ENCODE measurements at regions not wholly inside any gene's neighbourhood (a gene's known extent, or its start where the extent isn't known, plus 50 kb on each side); places are given as distances from the start of the nearest gene placed in this dataset.

GRCh38 chr9:118515947-118516346 lies 811.7 kb downstream of the TLR4 start:
- TF ChIP-seq CREB5 (CRISPR knock-in tag; IDR thresholded peaks at IDR 0.05; ENCODE audit: low read depth) (no peak), TSHZ2 (CRISPR knock-in tag; IDR thresholded peaks at IDR 0.05) (peak; percentile 67; the same call in 1 of the 2 replicates), CSRNP3 (CRISPR knock-in tag; IDR thresholded peaks at IDR 0.05) (no peak), TCF4 (CRISPR knock-in tag; IDR thresholded peaks at IDR 0.05; ENCODE audit: borderline replicate concordance) (peak; percentile 44; the same call in 1 of the 2 replicates)
- ATAC-seq: no peak

- TF ChIP-seq BACH2 (CRISPR knock-in tag; IDR thresholded peaks at IDR 0.05; ENCODE audit: borderline replicate concordance) (no peak), ZC3H10 (CRISPR knock-in tag; IDR thresholded peaks at IDR 0.05) (no peak), SNAI2 (CRISPR knock-in tag; IDR thresholded peaks at IDR 0.05) (no peak), ISL1 (CRISPR knock-in tag; IDR thresholded peaks at IDR 0.05) (no peak), ZNF8 (CRISPR knock-in tag; IDR thresholded peaks at IDR 0.05) (no peak), ZFP3 (CRISPR knock-in tag; IDR thresholded peaks at IDR 0.05) (no peak), CSDC2 (CRISPR knock-in tag; IDR thresholded peaks at IDR 0.05) (no peak), TSHZ2 (CRISPR knock-in tag; IDR thresholded peaks at IDR 0.05) (no peak), POU6F1 (CRISPR knock-in tag; IDR thresholded peaks at IDR 0.05; ENCODE audit: borderline replicate concordance, low read depth) (no peak), ZNF70 (CRISPR knock-in tag; IDR thresholded peaks at IDR 0.05) (no peak), CREB5 (CRISPR knock-in tag; IDR thresholded peaks at IDR 0.05; ENCODE audit: low read depth) (no peak), OSR1 (CRISPR knock-in tag; IDR thresholded peaks at IDR 0.05) (no peak), PATZ1 (CRISPR knock-in tag; IDR thresholded peaks at IDR 0.05; ENCODE audit: borderline replicate concordance) (no peak), ARNTL (CRISPR knock-in tag; IDR thresholded peaks at IDR 0.05; ENCODE audit: borderline replicate concordance, low read depth) (no peak), PPARA (CRISPR knock-in tag; IDR thresholded peaks at IDR 0.05; ENCODE audit: borderline replicate concordance) (no peak), GLIS3 (CRISPR knock-in tag; IDR thresholded peaks at IDR 0.05) (no peak), ZFP30 (CRISPR knock-in tag; IDR thresholded peaks at IDR 0.05) (no peak), TCF4 (CRISPR knock-in tag; IDR thresholded peaks at IDR 0.05; ENCODE audit: borderline replicate concordance) (no peak), RARB (CRISPR knock-in tag; IDR thresholded peaks at IDR 0.05) (no peak)
- no peak for ATAC-seq
Observed at GRCh38 chr9:118521261-118521660, 817.1 kb downstream of the TLR4 start.
